ENCODE measurements at regions not wholly inside any gene's neighbourhood (a gene's known extent, or its start where the extent isn't known, plus 50 kb on each side); places are given as distances from the start of the nearest gene placed in this dataset.

GRCh38 chr13:37225414-37226070, 120.1 kb upstream of the CSNK1A1L start:
- Histone ChIP-seq H3K4me1 (ENCODE audit: control insufficient read depth in 2 of 2, insufficient read depth in 2 of 2, low read length in 2 of 2) (no peaks in the 10 kb centered on the region), H3K9me3 (ENCODE audit: control insufficient read depth in 2 of 3, low read length in 3 of 3) (no peaks in the 10 kb centered on the region), H3K27ac (ENCODE audit: low read depth, low read length) (no peak overlapping the region), H3K4me3 (ENCODE audit: low read length) (no peak overlapping the region), H3K36me3 (ENCODE audit: control insufficient read depth in 2 of 3, insufficient read depth in 3 of 3, low read length in 3 of 3) (no peaks in the 10 kb centered on the region), H3K27me3 (ENCODE audit: control insufficient read depth in 2 of 2, insufficient read depth in 2 of 2, low read length in 2 of 2) (no peaks in the 10 kb centered on the region)
- ChIA-PET CTCF (no interaction called here), POLR2A (no interaction called here)
- Mint-ChIP-seq H3K27ac (no peak overlapping the region), H3K4me3 (no peak overlapping the region), H3K4me1 (no peaks in the 10 kb centered on the region), H3K36me3 (no peaks in the 10 kb centered on the region), H3K27me3 (no peaks in the 10 kb centered on the region), H3K9me3 (peaks cover 1 to 43% (median 16%) of the 10 kb centered on the region in 11 donors)
- DNase-seq: no peak
- no peak for ATAC-seq
- intact Hi-C loops (cut with micrococcal nuclease): no loop called here

GRCh38 chr13:37216331-37216730, 110.9 kb upstream of the CSNK1A1L start:
- no peaks in the 10 kb centered on the region for H3K36me3 Mint-ChIP-seq
- ATAC-seq: no peak
- Histone ChIP-seq H3K27me3 (ENCODE audit: control insufficient read depth in 2 of 2, insufficient read depth in 2 of 2, low read length in 2 of 2) (no peaks in the 10 kb centered on the region), H3K4me1 (ENCODE audit: control insufficient read depth in 2 of 2, insufficient read depth in 2 of 2, low read length in 2 of 2) (no peaks in the 10 kb centered on the region), H3K4me3 (ENCODE audit: low read length) (no peak overlapping the region), H3K36me3 (ENCODE audit: control insufficient read depth in 2 of 3, insufficient read depth in 3 of 3, low read length in 3 of 3) (no peaks in the 10 kb centered on the region), H3K27ac (ENCODE audit: low read depth, low read length) (no peak overlapping the region), H3K9me3 (ENCODE audit: control insufficient read depth in 2 of 3, low read length in 3 of 3) (no peaks in the 10 kb centered on the region)
- ChIA-PET POLR2A (no interaction called here), CTCF (no interaction called here)
- no peak overlapping the region for H3K27ac Mint-ChIP-seq
- H3K27me3 Mint-ChIP-seq: peaks cover 0 to 3% (median 0%) of the 10 kb centered on the region in 5 donors
- H3K9me3 Mint-ChIP-seq: peaks cover 0 to 10% (median 4%) of the 10 kb centered on the region in 11 donors
- DNase-seq: no peak
- H3K4me1 Mint-ChIP-seq: no peaks in the 10 kb centered on the region
- intact Hi-C loops (cut with micrococcal nuclease): no loop called here
- H3K4me3 Mint-ChIP-seq: no peak overlapping the region

GRCh38 chr13:37212826-37213225, 107.4 kb upstream of the CSNK1A1L start:
- intact Hi-C loops (cut with micrococcal nuclease): no loop called here
- ChIA-PET CTCF (no interaction called here), POLR2A (no interaction called here)
- Mint-ChIP-seq H3K4me3 (no peak overlapping the region), H3K27me3 (peaks cover 0 to 3% (median 0%) of the 10 kb centered on the region in 5 donors), H3K9me3 (peaks cover 0 to 8% (median 4%) of the 10 kb centered on the region in 11 donors), H3K4me1 (no peaks in the 10 kb centered on the region), H3K27ac (no peak overlapping the region), H3K36me3 (no peaks in the 10 kb centered on the region)
- H3K36me3 ChIP-seq (ENCODE audit: control insufficient read depth in 2 of 3, insufficient read depth in 3 of 3, low read length in 3 of 3): no peaks in the 10 kb centered on the region
- DNase-seq (no peak), ATAC-seq (no peak)
- no peak overlapping the region for H3K4me3 ChIP-seq (ENCODE audit: low read length)
- no peak overlapping the region for H3K27ac ChIP-seq (ENCODE audit: low read depth, low read length)
- H3K9me3 ChIP-seq (ENCODE audit: control insufficient read depth in 2 of 3, low read length in 3 of 3): no peaks in the 10 kb centered on the region
- no peaks in the 10 kb centered on the region for H3K27me3 ChIP-seq (ENCODE audit: control insufficient read depth in 2 of 2, insufficient read depth in 2 of 2, low read length in 2 of 2)
- no peaks in the 10 kb centered on the region for H3K4me1 ChIP-seq (ENCODE audit: control insufficient read depth in 2 of 2, insufficient read depth in 2 of 2, low read length in 2 of 2)

- peaks cover 0 to 3% (median 0%) of the 10 kb centered on the region in 5 donors for H3K27me3 Mint-ChIP-seq
- intact Hi-C loops (cut with micrococcal nuclease): no loop called here
- Histone ChIP-seq H3K27me3 (ENCODE audit: control insufficient read depth in 2 of 2, insufficient read depth in 2 of 2, low read length in 2 of 2) (no peaks in the 10 kb centered on the region), H3K9me3 (ENCODE audit: control insufficient read depth in 2 of 3, low read length in 3 of 3) (no peaks in the 10 kb centered on the region), H3K4me1 (ENCODE audit: control insufficient read depth in 2 of 2, insufficient read depth in 2 of 2, low read length in 2 of 2) (no peaks in the 10 kb centered on the region), H3K27ac (ENCODE audit: low read depth, low read length) (no peak overlapping the region), H3K4me3 (ENCODE audit: low read length) (no peak overlapping the region), H3K36me3 (ENCODE audit: control insufficient read depth in 2 of 3, insufficient read depth in 3 of 3, low read length in 3 of 3) (no peaks in the 10 kb centered on the region)
- CTCF ChIA-PET: no interaction called here
- no peak overlapping the region for H3K4me3 Mint-ChIP-seq
- H3K27ac Mint-ChIP-seq: no peak overlapping the region
- no peaks in the 10 kb centered on the region for H3K4me1 Mint-ChIP-seq
- ATAC-seq: no peak
- H3K36me3 Mint-ChIP-seq: no peaks in the 10 kb centered on the region
- peaks cover 0 to 4% (median 3%) of the 10 kb centered on the region in 11 donors for H3K9me3 Mint-ChIP-seq
- DNase-seq: no peak
- POLR2A ChIA-PET: no interaction called here
Observed at GRCh38 chr13:37211487-37211886, 106.0 kb upstream of the CSNK1A1L start.

- Mint-ChIP-seq H3K4me1 (no peaks in the 10 kb centered on the region), H3K27ac (no peak overlapping the region), H3K4me3 (no peak overlapping the region), H3K9me3 (peaks cover 0 to 4% (median 0%) of the 10 kb centered on the region in 11 donors), H3K27me3 (no peaks in the 10 kb centered on the region), H3K36me3 (no peaks in the 10 kb centered on the region)
- Histone ChIP-seq H3K4me3 (ENCODE audit: low read length) (no peak overlapping the region), H3K9me3 (ENCODE audit: control insufficient read depth in 2 of 3, low read length in 3 of 3) (no peaks in the 10 kb centered on the region), H3K27me3 (ENCODE audit: control insufficient read depth in 2 of 2, insufficient read depth in 2 of 2, low read length in 2 of 2) (no peaks in the 10 kb centered on the region), H3K27ac (ENCODE audit: low read depth, low read length) (no peak overlapping the region), H3K4me1 (ENCODE audit: control insufficient read depth in 2 of 2, insufficient read depth in 2 of 2, low read length in 2 of 2) (no peaks in the 10 kb centered on the region), H3K36me3 (ENCODE audit: control insufficient read depth in 2 of 3, insufficient read depth in 3 of 3, low read length in 3 of 3) (no peaks in the 10 kb centered on the region)
- no peak for DNase-seq
- POLR2A ChIA-PET: no interaction called here
- ATAC-seq: no peak
- CTCF ChIA-PET: no interaction called here
- intact Hi-C loops (cut with micrococcal nuclease): no loop called here
Observed at GRCh38 chr13:37209621-37210580, 104.4 kb upstream of the CSNK1A1L start.

- Histone ChIP-seq H3K4me1 (ENCODE audit: control insufficient read depth in 2 of 2, insufficient read depth in 2 of 2, low read length in 2 of 2) (no peaks in the 10 kb centered on the region), H3K27me3 (ENCODE audit: control insufficient read depth in 2 of 2, insufficient read depth in 2 of 2, low read length in 2 of 2) (no peaks in the 10 kb centered on the region), H3K9me3 (ENCODE audit: control insufficient read depth in 2 of 3, low read length in 3 of 3) (no peaks in the 10 kb centered on the region), H3K4me3 (ENCODE audit: low read length) (no peak overlapping the region), H3K36me3 (ENCODE audit: control insufficient read depth in 2 of 3, insufficient read depth in 3 of 3, low read length in 3 of 3) (no peaks in the 10 kb centered on the region), H3K27ac (ENCODE audit: low read depth, low read length) (no peak overlapping the region)
- H3K27ac Mint-ChIP-seq: no peak overlapping the region
- ATAC-seq: no peak
- H3K4me1 Mint-ChIP-seq: no peaks in the 10 kb centered on the region
- CTCF ChIA-PET: no interaction called here
- H3K9me3 Mint-ChIP-seq: peaks cover 0 to 4% (median 0%) of the 10 kb centered on the region in 11 donors
- H3K36me3 Mint-ChIP-seq: no peaks in the 10 kb centered on the region
- H3K27me3 Mint-ChIP-seq: no peaks in the 10 kb centered on the region
- H3K4me3 Mint-ChIP-seq: no peak overlapping the region
- intact Hi-C loops (cut with micrococcal nuclease): no loop called here
- POLR2A ChIA-PET: no interaction called here
- DNase-seq: no peak
Observed at GRCh38 chr13:37207691-37208451, 102.4 kb upstream of the CSNK1A1L start.

All from naive thymus-derived CD4-positive, alpha-beta T cell (primary cell).